Muscle of leg (tissue), 3 donors: ENCODE measurements at regions not wholly inside any gene's neighbourhood (a gene's known extent, or its start where the extent isn't known, plus 50 kb on each side); places are given as distances from the start of the nearest gene placed in this dataset.
"Not testable (repeated sequence)": the region's sequence is repeated elsewhere in the genome, so short reads cannot be mapped to it uniquely, and the experiment has no call there.

Experiments used
- DNase-seq: peaks from one replicate; pipeline ENCODE4 v3.0.0; 2013
- H3K27ac ChIP-seq: one replicate; pipeline ENCODE4 v1.5.1; 2013; ENCODE audit warnings: mild to moderate bottlenecking, low read length, control low read depth
- H3K27me3 ChIP-seq: one replicate; pipeline ENCODE4 v1.6.1; 2013; ENCODE audit warnings: low read length; ENCODE audit not compliant: control insufficient read depth, insufficient read depth
- H3K36me3 ChIP-seq: one replicate; pipeline ENCODE4 v1.6.1; 2013; ENCODE audit warnings: low read length; ENCODE audit not compliant: control insufficient read depth, insufficient read depth
- H3K4me1 ChIP-seq: one replicate; pipeline ENCODE4 v1.6.1; 2013; ENCODE audit warnings: low read length; ENCODE audit not compliant: control insufficient read depth, insufficient read depth
- H3K4me3 ChIP-seq: one replicate; pipeline ENCODE4 v1.5.1; 2013; ENCODE audit warnings: low read length, control low read depth
- H3K9me3 ChIP-seq: replicated peaks from 2 replicates; pipeline ENCODE4 v1.6.1; 2013; ENCODE audit warnings: low read depth, low read length; ENCODE audit not compliant: control insufficient read depth
- WGBS: methylation state at CpG from one replicate; pipeline ENCODE4 v1.1.5; 2013; ENCODE audit warnings: missing lambda C conversion rate; ENCODE audit not compliant: insufficient coverage; 5-methylcytosine and 5-hydroxymethylcytosine counted together

DNA sequence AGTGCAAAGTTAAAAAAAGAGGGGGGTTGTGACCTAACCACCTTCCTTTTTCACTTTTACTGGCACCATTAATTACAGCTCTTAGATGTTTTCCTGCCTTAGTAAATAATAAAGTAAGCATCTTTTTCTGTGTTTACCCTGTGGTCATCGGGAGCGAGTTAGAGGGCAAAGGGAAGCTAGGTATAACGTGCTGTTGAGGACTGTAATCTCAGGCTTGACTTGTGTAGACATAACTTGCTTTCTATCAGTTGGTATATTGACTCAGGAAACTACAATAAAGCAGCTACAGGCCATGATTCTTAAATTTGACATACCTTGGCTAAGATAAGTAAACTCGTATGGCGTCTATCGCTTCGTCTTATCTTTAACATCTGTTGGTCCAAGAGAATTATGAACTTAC lies 509.8 kb upstream of the CHD1 start:
- Histone ChIP-seq H3K27ac (no peak overlapping the region), H3K36me3 (no peaks in the 10 kb centered on the region), H3K27me3 (no peaks in the 10 kb centered on the region), H3K4me1 (no peaks in the 10 kb centered on the region), H3K9me3 (no peaks in the 10 kb centered on the region), H3K4me3 (no peak overlapping the region)
- no peak for DNase-seq
- WGBS: 100% methylated on average over 4 of the region's 7 CpGs

DNA sequence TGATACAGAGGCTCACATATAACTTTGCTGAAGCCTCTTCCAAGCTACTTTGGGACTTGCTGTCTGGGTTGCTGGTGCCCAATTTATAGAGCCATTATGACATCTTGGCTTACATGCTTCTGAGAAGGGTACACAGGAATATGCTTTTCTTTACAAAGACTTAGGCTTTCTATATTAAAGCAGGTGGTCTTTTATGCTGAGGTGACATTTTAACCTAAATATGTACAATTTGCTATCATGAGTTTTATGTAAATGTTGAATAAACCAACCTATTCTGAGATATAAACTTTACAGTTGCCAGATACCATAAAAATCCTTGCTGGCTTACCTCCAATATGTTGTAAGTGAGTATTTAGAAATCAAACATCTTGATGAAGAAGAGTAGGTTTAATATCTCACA lies 509.2 kb upstream of the CHD1 start:
- H3K9me3 ChIP-seq: no peaks in the 10 kb centered on the region
- DNase-seq: no peak
- no peaks in the 10 kb centered on the region for H3K36me3 ChIP-seq
- no peaks in the 10 kb centered on the region for H3K27me3 ChIP-seq
- H3K4me3 ChIP-seq: no peak overlapping the region
- no peak overlapping the region for H3K27ac ChIP-seq
- no peaks in the 10 kb centered on the region for H3K4me1 ChIP-seq

DNA sequence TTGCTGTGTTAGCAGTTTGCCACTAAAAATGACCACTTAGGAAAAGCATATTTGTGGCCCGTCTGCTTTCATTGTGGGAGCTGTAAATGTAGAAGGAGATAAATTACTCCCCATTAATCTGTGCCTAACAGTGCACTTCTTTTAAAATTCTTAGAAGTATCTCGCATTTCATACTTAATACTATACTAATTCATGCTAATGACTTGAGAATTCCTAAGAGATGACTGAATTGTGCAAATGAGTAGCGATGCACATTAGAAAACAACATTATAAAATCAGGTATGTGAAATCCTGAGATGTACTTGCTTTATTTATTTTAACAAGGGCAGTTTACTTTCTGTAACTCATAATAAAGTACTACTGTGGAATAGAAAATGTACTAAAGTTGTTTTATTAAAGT lies 494.6 kb upstream of the CHD1 start:
- not testable (repeated sequence) for H3K36me3 ChIP-seq, H3K4me3 ChIP-seq, H3K9me3 ChIP-seq, H3K27ac ChIP-seq, DNase-seq, H3K27me3 ChIP-seq, H3K4me1 ChIP-seq
- no CpG with 5 or more reads among the region's 3 CpGs for WGBS

DNA sequence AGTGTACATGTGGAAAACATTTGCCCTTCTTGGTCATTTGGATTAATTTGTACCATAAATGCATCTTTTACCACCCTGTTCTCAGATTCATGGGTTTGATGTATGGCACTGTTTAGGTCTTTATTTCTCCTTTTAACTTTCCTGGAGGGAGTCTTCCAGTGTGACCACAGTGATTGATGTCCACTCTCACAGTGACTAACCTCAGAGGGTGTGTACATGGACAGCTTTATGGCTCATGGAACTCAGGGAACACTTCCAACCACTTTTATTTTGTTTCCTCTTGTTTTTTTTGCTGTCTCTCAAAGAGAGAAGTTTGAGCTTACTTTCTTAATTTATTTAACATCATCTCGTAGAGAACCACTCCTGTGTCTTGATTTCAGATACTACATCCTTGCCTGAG lies 489.8 kb upstream of the CHD1 start:
- H3K27me3 ChIP-seq, DNase-seq, H3K4me1 ChIP-seq, H3K9me3 ChIP-seq, H3K4me3 ChIP-seq, H3K36me3 ChIP-seq, H3K27ac ChIP-seq: not testable (repeated sequence)
- no CpG with 5 or more reads among the region's 1 CpG for WGBS

DNA sequence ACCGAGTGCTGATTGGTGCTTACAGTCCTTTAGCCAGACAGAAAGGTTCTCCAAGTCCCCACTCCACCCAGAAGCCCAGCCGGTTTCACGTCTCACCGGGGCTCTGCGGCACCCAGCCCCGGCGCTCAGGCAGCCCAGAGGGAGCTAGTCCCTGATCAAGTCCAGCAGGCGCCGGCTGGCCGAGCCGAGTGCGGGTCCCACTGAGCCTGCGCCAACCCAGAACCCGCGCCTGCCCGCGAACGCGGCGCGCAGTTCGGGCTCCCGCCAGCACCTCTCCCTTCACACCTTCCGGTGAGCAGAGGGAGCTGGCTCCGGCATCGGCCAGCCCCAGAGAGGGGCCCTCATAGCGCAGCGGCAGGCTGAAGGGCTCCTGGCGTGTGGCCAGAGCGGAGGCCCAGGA lies 481.6 kb upstream of the CHD1 start:
- not testable (repeated sequence) for H3K9me3 ChIP-seq, H3K36me3 ChIP-seq, H3K27ac ChIP-seq, DNase-seq, H3K4me1 ChIP-seq, H3K4me3 ChIP-seq, H3K27me3 ChIP-seq
- WGBS: 100% methylated on average over 2 of the region's 30 CpGs

DNA sequence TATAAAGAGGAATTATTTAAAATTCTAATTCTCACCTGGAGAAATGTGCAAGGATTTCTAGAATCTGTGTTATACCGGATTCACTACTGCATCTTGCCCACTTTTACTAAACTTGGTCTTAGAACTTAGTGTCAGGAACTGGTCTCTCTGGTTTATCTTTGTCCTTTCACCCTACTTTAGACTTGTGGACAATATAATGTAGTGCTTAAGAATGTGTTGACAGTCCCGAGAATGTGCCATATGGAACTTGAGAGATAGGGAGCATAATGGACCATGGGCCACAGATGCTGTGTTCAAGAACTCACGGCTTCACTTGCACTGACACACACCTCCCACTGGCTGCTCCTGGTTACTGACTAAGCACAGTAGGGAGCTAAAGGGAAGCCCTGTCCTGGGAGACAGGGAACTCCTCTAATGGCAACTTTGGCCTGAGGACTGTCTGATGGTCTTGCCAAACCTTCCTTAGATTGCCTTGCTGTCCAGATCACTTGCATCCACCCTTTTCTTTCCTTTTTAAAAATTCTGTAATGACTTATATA lies 476.0 kb upstream of the CHD1 start:
- no CpG with 5 or more reads among the region's 3 CpGs for WGBS
- not testable (repeated sequence) for H3K4me1 ChIP-seq, H3K27ac ChIP-seq, H3K27me3 ChIP-seq, DNase-seq, H3K36me3 ChIP-seq, H3K4me3 ChIP-seq, H3K9me3 ChIP-seq

DNA sequence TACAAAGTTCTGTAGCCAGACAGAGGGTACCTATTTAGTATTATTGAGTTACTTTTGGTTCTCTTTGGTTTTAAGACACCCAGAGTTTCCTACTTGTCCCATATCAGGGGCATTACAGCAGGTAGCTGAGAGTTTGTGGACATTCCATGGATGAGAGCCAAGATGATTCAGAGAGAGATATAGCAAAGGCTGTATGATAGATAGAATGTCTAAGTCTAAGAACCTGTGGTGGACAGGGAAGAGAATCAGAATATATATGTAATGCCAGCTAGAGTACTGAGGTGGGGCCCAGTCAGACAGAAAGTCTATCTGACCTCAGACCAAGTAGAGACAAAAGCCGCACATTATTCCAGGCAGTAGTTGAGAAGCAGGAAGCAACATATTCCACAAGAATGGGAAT lies 471.8 kb upstream of the CHD1 start:
- not testable (repeated sequence) for DNase-seq, H3K36me3 ChIP-seq, H3K4me1 ChIP-seq, H3K27ac ChIP-seq, H3K4me3 ChIP-seq, H3K9me3 ChIP-seq, H3K27me3 ChIP-seq
- WGBS: no CpG with 5 or more reads among the region's 1 CpG

DNA sequence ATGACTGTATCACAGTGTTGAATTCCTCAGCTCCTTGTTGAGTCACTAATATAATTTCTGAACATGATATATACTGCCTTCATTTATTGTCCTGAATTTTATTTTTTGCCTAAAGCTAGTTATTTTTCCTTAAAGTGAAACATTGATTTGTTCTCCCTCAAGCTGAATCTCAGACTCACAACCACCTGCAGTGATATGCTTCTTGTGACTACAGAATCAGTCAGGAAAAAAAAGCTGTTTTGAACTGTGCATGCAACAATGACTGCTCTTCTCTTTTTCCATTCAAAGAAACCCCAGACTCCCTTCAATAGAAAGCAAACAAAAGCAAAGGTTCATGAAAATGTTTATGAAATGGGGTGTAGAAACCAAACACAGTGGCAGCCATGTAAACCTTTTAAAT lies 470.2 kb upstream of the CHD1 start:
- no peaks in the 10 kb centered on the region for H3K36me3 ChIP-seq
- no peak overlapping the region for H3K27ac ChIP-seq
- H3K4me3 ChIP-seq: no peak overlapping the region
- H3K4me1 ChIP-seq: no peaks in the 10 kb centered on the region
- H3K27me3 ChIP-seq: no peaks in the 10 kb centered on the region
- no peak for DNase-seq
- H3K9me3 ChIP-seq: no peaks in the 10 kb centered on the region

DNA sequence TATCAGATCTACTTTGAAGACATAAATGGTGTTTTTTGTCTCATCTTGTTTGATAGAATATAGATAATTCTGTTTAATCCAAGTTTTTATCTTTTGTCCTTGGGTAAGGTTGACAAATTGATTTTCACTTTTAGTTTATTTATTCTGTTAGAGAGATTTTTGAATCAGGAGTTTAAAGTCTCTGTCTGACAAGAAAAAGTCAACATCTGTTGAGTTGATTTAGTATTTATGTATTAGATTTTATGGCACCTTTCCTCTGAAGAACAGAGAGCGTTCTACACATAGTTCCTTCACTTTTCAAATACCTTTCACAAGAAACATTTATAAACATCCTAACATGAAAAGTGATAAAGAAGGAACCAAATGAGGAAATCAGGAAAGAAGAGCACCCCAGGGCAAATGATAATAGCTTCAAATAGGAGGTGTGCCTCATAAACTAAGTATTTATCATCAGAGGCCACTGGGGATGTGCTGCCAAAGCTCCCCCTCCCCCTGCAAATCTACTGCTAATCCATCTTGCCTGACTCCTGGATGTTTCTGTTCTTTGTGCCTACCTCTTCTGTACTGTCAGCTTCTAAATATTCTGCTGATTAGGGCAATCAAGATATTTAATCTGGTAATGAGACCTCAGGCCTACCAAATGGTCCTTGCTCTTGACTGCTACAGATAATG lies 457.7 kb upstream of the CHD1 start:
- Histone ChIP-seq H3K4me3 (no peak overlapping the region), H3K36me3 (no peaks in the 10 kb centered on the region), H3K27me3 (no peaks in the 10 kb centered on the region), H3K9me3 (peaks cover 3% of the 10 kb centered on the region), H3K27ac (no peak overlapping the region), H3K4me1 (no peaks in the 10 kb centered on the region)
- no peak for DNase-seq
- no CpG with 5 or more reads among the region's 1 CpG for WGBS

DNA sequence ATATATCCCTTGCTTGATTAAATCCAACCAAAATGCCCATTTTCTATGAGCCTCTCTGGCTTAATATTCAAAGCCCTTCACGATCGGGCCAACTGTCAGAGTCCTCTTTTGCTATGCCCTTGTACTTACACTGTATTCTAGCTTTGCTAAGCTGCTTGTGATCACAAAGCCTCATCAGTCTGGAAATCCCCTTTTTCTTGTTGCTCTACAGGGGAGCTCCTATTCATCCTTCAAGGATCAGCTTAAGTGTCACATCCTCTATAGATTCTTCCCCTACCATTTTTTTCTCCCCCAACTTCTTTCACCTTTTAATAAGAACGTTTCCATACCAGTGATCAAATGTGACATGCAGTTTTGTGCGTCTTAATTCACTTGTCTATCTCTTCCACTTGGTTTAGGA lies 450.4 kb upstream of the CHD1 start:
- peaks cover 3% of the 10 kb centered on the region for H3K9me3 ChIP-seq
- no peaks in the 10 kb centered on the region for H3K4me1 ChIP-seq
- no peaks in the 10 kb centered on the region for H3K36me3 ChIP-seq
- WGBS: 79% methylated on average over 2 of the region's 4 CpGs
- no peaks in the 10 kb centered on the region for H3K27me3 ChIP-seq
- H3K27ac ChIP-seq: no peak overlapping the region
- H3K4me3 ChIP-seq: no peak overlapping the region
- no peak for DNase-seq

DNA sequence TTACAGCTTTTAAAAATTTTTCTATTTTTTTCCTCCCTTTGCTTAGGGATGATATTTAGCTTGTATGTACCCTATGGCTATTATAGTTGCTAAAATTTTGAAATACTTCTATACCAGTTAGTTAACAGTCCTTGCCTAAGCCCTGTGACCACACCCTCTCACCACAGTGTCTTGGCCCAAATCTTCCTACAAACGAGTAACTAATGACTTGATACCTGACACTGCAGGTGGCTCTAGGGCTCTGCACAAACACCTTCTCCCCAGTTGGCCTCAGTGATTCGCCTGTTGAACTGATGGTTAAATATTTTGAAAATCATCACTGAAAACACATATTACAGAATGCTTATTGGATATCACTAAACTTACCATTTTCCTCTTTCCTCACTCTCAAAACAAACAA lies 449.6 kb upstream of the CHD1 start:
- H3K27me3 ChIP-seq: no peaks in the 10 kb centered on the region
- no CpG with 5 or more reads among the region's 2 CpGs for WGBS
- no peak overlapping the region for H3K27ac ChIP-seq

More for the DNA sequence above, 449.6 kb upstream of the CHD1 start:
- H3K36me3 ChIP-seq: no peaks in the 10 kb centered on the region
- H3K4me1 ChIP-seq: no peaks in the 10 kb centered on the region
- DNase-seq: no peak
- H3K9me3 ChIP-seq: no peaks in the 10 kb centered on the region
- no peak overlapping the region for H3K4me3 ChIP-seq
